ENCODE measurements at regions not wholly inside any gene's neighbourhood (a gene's known extent, or its start where the extent isn't known, plus 50 kb on each side); places are given as distances from the start of the nearest gene placed in this dataset.

- POLR2A ChIA-PET (ENCODE audit: partially characterized antibody) = no interaction called here
- H3K4me1 ChIP-seq (replicated peaks in 1 of 4; ENCODE audit: control insufficient read depth in 3 of 4, insufficient read depth in 4 of 4, low read length in 3 of 4) = no peaks in the 10 kb centered on the region
- no peak overlapping the region for H3K14ac ChIP-seq (ENCODE audit: insufficient read length)
- no peak overlapping the region for H4K91ac ChIP-seq (replicated peaks; ENCODE audit: insufficient read length, low read length)
- H3K9me3 ChIP-seq (ENCODE audit: insufficient read depth in 2 of 2, low read depth in 1 of 2, low read length in 1 of 2) = no peaks in the 10 kb centered on the region
- no peak for DNase-seq (ENCODE audit: low read depth in 1 of 2, low spot score in 2 of 2)
- CTCF ChIA-PET (ENCODE audit: partially characterized antibody) = no interaction called here
- no peak for FAIRE-seq
- no peak overlapping the region for H2BK120ac ChIP-seq (replicated peaks; ENCODE audit: low read depth, low read length)
- no peaks in the 10 kb centered on the region for H3K27me3 ChIP-seq (replicated peaks in 1 of 4; ENCODE audit: control insufficient read depth in 3 of 4, extremely low read depth in 1 of 4, insufficient read depth in 3 of 4, low read length in 3 of 4)
- H4K5ac ChIP-seq (ENCODE audit: insufficient read length, low read depth, low read length) = no peak overlapping the region
- H2BK12ac ChIP-seq (ENCODE audit: low read depth, low read length) = no peak overlapping the region
- no peak overlapping the region for H3K23ac ChIP-seq (ENCODE audit: insufficient read length)
- no peak overlapping the region for H2BK15ac ChIP-seq (ENCODE audit: low read length)
- H3K27ac ChIP-seq (ENCODE audit: low read depth, low read length) = no peak overlapping the region
- no peak overlapping the region for H2BK5ac ChIP-seq (ENCODE audit: low read depth, low read length)
- H3K79me2 ChIP-seq (ENCODE audit: control insufficient read depth in 1 of 2, insufficient read depth in 2 of 2, low read length in 2 of 2) = peaks cover 0 to 7% of the 10 kb centered on the region in 2 experiments; a peak in 2 of 4 replicates
- no peak overlapping the region for H3K18ac ChIP-seq (ENCODE audit: extremely low read depth, low read length)
- peaks cover 6 to 66% (median 37%) of the 10 kb centered on the region in 4 experiments; a peak in 7 of 8 replicates for H3K36me3 ChIP-seq (ENCODE audit: control insufficient read depth in 2 of 4, insufficient read depth in 4 of 4, low read length in 3 of 4)
- 91% methylated on average over 4 of the region's 4 CpGs; no CpG with 5 or more reads in 1 of the 2 experiments for WGBS, 2 experiments (ENCODE audit: extremely low coverage in 1 of 2, insufficient coverage in 1 of 2, insufficient read length in 1 of 2, insufficient replicate concordance in 2 of 2, low coverage in 1 of 2, low lambda C conversion rate in 2 of 2, missing lambda C conversion rate in 1 of 2)
- no peak overlapping the region for H3K9ac ChIP-seq (replicated peaks in 1 of 4; ENCODE audit: extremely low read depth in 1 of 4, low read depth in 3 of 4, low read length in 3 of 4)
- no peaks in the 10 kb centered on the region for H3K23me2 ChIP-seq (ENCODE audit: low read depth, low read length)
- no peak overlapping the region for H2BK20ac ChIP-seq (ENCODE audit: low read length)
- H2AK5ac ChIP-seq (ENCODE audit: low read depth, low read length) = no peak overlapping the region
- no peaks in the 10 kb centered on the region; the same call in 1 of the 2 replicates for H3K79me1 ChIP-seq (ENCODE audit: low read depth, low read length)
- H2AFZ ChIP-seq (ENCODE audit: low read length) = no peak overlapping the region
- H4K8ac ChIP-seq (ENCODE audit: extremely low read depth, insufficient read depth, low read length) = no peak overlapping the region
- no peak overlapping the region for H3K4ac ChIP-seq (replicated peaks; ENCODE audit: insufficient read length, low read depth, low read length)
- no peak overlapping the region for H3K56ac ChIP-seq (replicated peaks; ENCODE audit: insufficient read length, low read depth, low read length)
- H3K4me2 ChIP-seq (ENCODE audit: insufficient read depth in 1 of 2, low read depth in 2 of 2, low read length in 2 of 2) = no peak overlapping the region
- H3K4me3 ChIP-seq (ENCODE audit: extremely low read depth in 1 of 4, insufficient read depth in 2 of 4, low read depth in 3 of 4, low read length in 4 of 4) = no peak overlapping the region
- H4K20me1 ChIP-seq (replicated peaks in 1 of 2; ENCODE audit: control insufficient read depth in 1 of 2, insufficient read depth in 2 of 2, low read length in 2 of 2) = no peaks in the 10 kb centered on the region
- TF ChIP-seq RBBP5 (IDR thresholded peaks at IDR 0.05; ENCODE audit: borderline replicate concordance, low read depth, low read length) = no peak
- no peak for TF ChIP-seq FOSL1 (IDR thresholded peaks at IDR 0.05; ENCODE audit: insufficient read depth, low read depth, low read length)
- TF ChIP-seq CEBPB (IDR thresholded peaks at IDR 0.05; ENCODE audit: low read depth, low read length) = no peak
- TF ChIP-seq SIN3A (conservative IDR thresholded peaks at IDR 0.05 in 1 of 2, IDR thresholded peaks at IDR 0.05 in 1 of 2; ENCODE audit: low read depth in 1 of 2, low read length in 2 of 2) = no peak
These were observed 313.3 kb downstream of the TYW1 start for GRCh38 chr7:67309764-67310549.

Data from H1 (cell line).